H9 (cell line): ENCODE measurements at regions not wholly inside any gene's neighbourhood (a gene's known extent, or its start where the extent isn't known, plus 50 kb on each side); places are given as distances from the start of the nearest gene placed in this dataset.

Source experiments
- DNase-seq: peaks from one replicate; pipeline ENCODE4 v3.0.0-alpha.2; 2017
- H2AFZ ChIP-seq: one replicate; pipeline ENCODE4 v1.6.1; 2013; ENCODE audit warnings: mild to moderate bottlenecking, low read length, control low read depth, moderate library complexity
- H2AK5ac ChIP-seq: 2 replicates; pipeline ENCODE4 v1.6.1; 2013; ENCODE audit warnings: low read length, control low read depth, mixed read lengths; ENCODE audit not compliant: insufficient read length
- H2BK120ac ChIP-seq: one replicate; pipeline ENCODE4 v1.6.1; 2013; ENCODE audit warnings: low read depth, mild to moderate bottlenecking, low read length, control low read depth, inconsistent platforms; ENCODE audit not compliant: poor library complexity, severe bottlenecking
- H2BK12ac ChIP-seq: 2 replicates; pipeline ENCODE4 v1.6.1; 2013; ENCODE audit warnings: low read length, control low read depth, mixed read lengths, low read depth; ENCODE audit not compliant: insufficient read length
- H2BK15ac ChIP-seq: 2 replicates; pipeline ENCODE4 v1.6.1; 2013; ENCODE audit warnings: low read depth, low read length, control low read depth
- H2BK20ac ChIP-seq: one replicate; pipeline ENCODE4 v1.6.1; 2013; ENCODE audit warnings: low read depth, mild to moderate bottlenecking, low read length, control low read depth, inconsistent platforms; ENCODE audit not compliant: poor library complexity, severe bottlenecking
- H2BK5ac ChIP-seq: 2 replicates; pipeline ENCODE4 v1.6.1; 2013; ENCODE audit warnings: low read length, control low read depth, mixed read lengths; ENCODE audit not compliant: insufficient read length
- H3K14ac ChIP-seq: 2 replicates; pipeline ENCODE4 v1.6.1; 2013; ENCODE audit warnings: low read length, control low read depth; ENCODE audit not compliant: insufficient read depth
- H3K18ac ChIP-seq: 2 replicates; pipeline ENCODE4 v1.6.1; 2013; ENCODE audit warnings: low read depth, mild to moderate bottlenecking, mixed read lengths, low read length, control low read depth; ENCODE audit not compliant: insufficient read length
- H3K23ac ChIP-seq: 2 replicates; pipeline ENCODE4 v1.6.1; 2013; ENCODE audit warnings: low read length, control low read depth, mixed read lengths, low read depth; ENCODE audit not compliant: insufficient read length
- H3K23me2 ChIP-seq: 2 replicates; pipeline ENCODE4 v1.6.1; 2013; ENCODE audit warnings: low read depth, mild to moderate bottlenecking, mixed read lengths, low read length, control low read depth; ENCODE audit not compliant: insufficient read length, poor library complexity, severe bottlenecking
- H3K27ac ChIP-seq: 2 replicates; pipeline ENCODE4 v1.5.1; 2013; ENCODE audit warnings: low read length, control low read depth, mixed read lengths, low read depth; ENCODE audit not compliant: insufficient read length
- H3K27me3 ChIP-seq: 2 replicates; pipeline ENCODE4 v1.6.1; 2013; ENCODE audit warnings: low read length, control low read depth, inconsistent platforms; ENCODE audit not compliant: insufficient read depth
- H3K4ac ChIP-seq: 2 replicates; pipeline ENCODE4 v1.6.1; 2013; ENCODE audit warnings: low read depth, mild to moderate bottlenecking, control low read depth, inconsistent platforms, low read length, moderate library complexity
- H3K4me1 ChIP-seq: 2 replicates; pipeline ENCODE4 v1.6.1; 2013; ENCODE audit warnings: low read length, control low read depth, inconsistent platforms; ENCODE audit not compliant: insufficient read depth
- H3K4me2 ChIP-seq: 2 replicates; pipeline ENCODE4 v1.6.1; 2013; ENCODE audit warnings: low read length, control low read depth, mixed read lengths; ENCODE audit not compliant: insufficient read length, insufficient read depth
- H3K56ac ChIP-seq: 2 replicates; pipeline ENCODE4 v1.6.1; 2013; ENCODE audit warnings: low read depth, mild to moderate bottlenecking, mixed read lengths, low read length, control low read depth; ENCODE audit not compliant: insufficient read length
- H3K79me1 ChIP-seq: 2 replicates; pipeline ENCODE4 v1.6.1; 2013; ENCODE audit warnings: low read depth, mild to moderate bottlenecking, moderate library complexity, low read length, control low read depth, inconsistent platforms; ENCODE audit not compliant: insufficient read depth, poor library complexity, severe bottlenecking
- H3K79me2 ChIP-seq: 2 replicates; pipeline ENCODE4 v1.6.1; 2013; ENCODE audit warnings: low read length, control low read depth, inconsistent platforms; ENCODE audit not compliant: insufficient read depth
- H3K9ac ChIP-seq: 2 replicates; pipeline ENCODE4 v1.6.1; 2013; ENCODE audit warnings: low read length, control low read depth, mixed read lengths; ENCODE audit not compliant: insufficient read length; ENCODE audit errors: extremely low read depth
- H3K9me3 ChIP-seq: one replicate; pipeline ENCODE4 v1.6.1; 2013; ENCODE audit warnings: low read depth, low read length, inconsistent platforms; ENCODE audit not compliant: control insufficient read depth
- H3T11ph ChIP-seq: one replicate; pipeline ENCODE4 v1.6.1; 2013; ENCODE audit warnings: mild to moderate bottlenecking, low read length, control low read depth, inconsistent platforms
- H4K20me1 ChIP-seq: one replicate; pipeline ENCODE4 v1.6.1; 2013; ENCODE audit not compliant: control insufficient read depth, insufficient read length, insufficient read depth
- H4K5ac ChIP-seq: 2 replicates; pipeline ENCODE4 v1.6.1; 2013; ENCODE audit warnings: low read depth, mild to moderate bottlenecking, mixed read lengths, low read length, control low read depth; ENCODE audit not compliant: insufficient read length
- H4K8ac ChIP-seq: replicated peaks from 2 replicates; pipeline ENCODE4 v1.6.1; 2013; ENCODE audit warnings: low read length, control low read depth, mixed read lengths, low read depth; ENCODE audit not compliant: insufficient read length
- H4K91ac ChIP-seq: 2 replicates; pipeline ENCODE4 v1.6.1; 2013; ENCODE audit warnings: low read depth, mild to moderate bottlenecking, moderate library complexity, mixed read lengths, low read length, control low read depth; ENCODE audit not compliant: insufficient read length
- H3K27ac Mint-ChIP-seq, 3 experiments: 2 replicates in 2 of 3; 3 replicates in 1 of 3; pipeline ENCODE4 v1.8.0; 2020 to 2021; ENCODE audit warnings: mixed read lengths in 3 of 3, mild to moderate bottlenecking in 1 of 3, moderate library complexity in 1 of 3
- H3K27me3 Mint-ChIP-seq: 2 replicates; pipeline ENCODE4 v1.8.0; 2021; ENCODE audit warnings: low read depth, mild to moderate bottlenecking, moderate library complexity, mixed read lengths
- H3K36me3 Mint-ChIP-seq, 3 experiments: 2 replicates in 2 of 3; 3 replicates in 1 of 3; pipeline ENCODE4 v1.8.0; 2020 to 2021; ENCODE audit warnings: low read depth in 3 of 3, mixed read lengths in 3 of 3; ENCODE audit not compliant: insufficient read depth in 1 of 3
- H3K4me1 Mint-ChIP-seq, 2 experiments: 2 replicates each; pipeline ENCODE4 v1.8.0; 2020; ENCODE audit warnings: mixed read lengths in 2 of 2
- H3K4me3 Mint-ChIP-seq, 2 experiments: 2 replicates in 1 of 2; 3 replicates in 1 of 2; pipeline ENCODE4 v1.8.0; 2020 to 2021; ENCODE audit warnings: mild to moderate bottlenecking in 2 of 2, mixed read lengths in 2 of 2, moderate library complexity in 1 of 2
- H3K9me3 Mint-ChIP-seq, 2 experiments: 2 replicates in 1 of 2; 3 replicates in 1 of 2; pipeline ENCODE4 v1.8.0; 2020; ENCODE audit warnings: mild to moderate bottlenecking in 2 of 2, mixed read lengths in 2 of 2, moderate library complexity in 1 of 2
- CTCF ChIP-seq: fragments of 200-600 bp; sonication (generic); conservative IDR thresholded peaks from 3 replicates; pipeline ENCODE4 v1.8.0; 2021; ENCODE audit warnings: antibody characterized with exemption, mild to moderate bottlenecking

- Histone ChIP-seq H3K23me2 (no peaks in the 10 kb centered on the region), H3K23ac (no peak overlapping the region), H3K4me2 (no peak overlapping the region), H4K8ac (no peak overlapping the region), H2BK12ac (no peak overlapping the region), H2BK5ac (no peak overlapping the region), H3K9me3 (no peaks in the 10 kb centered on the region), H2AFZ (no peak overlapping the region), H3T11ph (no peak overlapping the region), H2BK15ac (no peak overlapping the region), H3K27ac (no peak overlapping the region), H3K79me2 (no peaks in the 10 kb centered on the region), H2AK5ac (no peak overlapping the region), H4K91ac (no peak overlapping the region), H3K9ac (no peak overlapping the region), H3K4ac (no peak overlapping the region), H3K79me1 (no peaks in the 10 kb centered on the region), H2BK20ac (no peak overlapping the region), H4K5ac (no peak overlapping the region), H3K4me1 (no peaks in the 10 kb centered on the region), H3K18ac (no peak overlapping the region), H2BK120ac (no peak overlapping the region), H3K27me3 (no peaks in the 10 kb centered on the region), H4K20me1 (no peaks in the 10 kb centered on the region), H3K14ac (no peak overlapping the region), H3K56ac (no peak overlapping the region)
- H3K36me3 Mint-ChIP-seq, result no peaks in the 10 kb centered on the region
- H3K4me3 Mint-ChIP-seq, result no peak overlapping the region
- no peak overlapping the region for H3K27ac Mint-ChIP-seq
- no peaks in the 10 kb centered on the region for H3K4me1 Mint-ChIP-seq
- no peaks in the 10 kb centered on the region for H3K9me3 Mint-ChIP-seq
- TF ChIP-seq CTCF, result no peak
- no peak for DNase-seq
- no peaks in the 10 kb centered on the region for H3K27me3 Mint-ChIP-seq
Observed at GRCh38 chr1:82896036-82896435, 1095.3 kb downstream of the ADGRL2 start.
